ENCODE measurements at regions not wholly inside any gene's neighbourhood (a gene's known extent, or its start where the extent isn't known, plus 50 kb on each side); places are given as distances from the start of the nearest gene placed in this dataset.

DNA sequence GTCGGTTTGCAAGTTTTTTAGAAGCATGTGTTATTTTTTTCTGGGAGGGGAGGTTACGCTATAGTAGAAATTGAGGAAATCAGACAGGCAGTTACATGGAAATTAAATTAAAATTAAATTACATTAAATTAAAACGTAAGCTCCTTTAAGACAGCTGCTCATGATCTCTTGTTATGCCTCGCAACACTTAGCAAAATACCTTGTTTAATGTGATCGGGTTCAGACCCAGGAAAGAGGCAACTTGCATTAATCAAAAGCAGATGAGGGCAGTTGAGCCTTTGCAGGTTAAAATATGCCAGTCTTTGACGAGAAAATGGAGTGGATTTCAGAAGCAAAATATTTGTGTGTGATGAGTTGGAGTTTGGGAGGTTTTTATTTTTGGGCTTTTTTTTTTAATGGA is 651.8 kb downstream of the INHBA start:
- Histone ChIP-seq H3K9me3 (no peaks in the 10 kb centered on the region), H3K27ac (no peak overlapping the region), H3K4me3 (no peak overlapping the region), H3K4me1 (no peaks in the 10 kb centered on the region), H3K27me3 (replicated peaks in 1 of 7) (no peaks in the 10 kb centered on the region), H3K36me3 (no peaks in the 10 kb centered on the region)
- DNase-seq, result no peak
- intact Hi-C loops (cut with DNase I; ENCODE audit: low total_unique reads), result no loop called here
- WGBS, 5 donors, result 83 to 91% (median 88%) methylated on average over 6 of the region's 6 CpGs
- TF ChIP-seq, protein P1, sequence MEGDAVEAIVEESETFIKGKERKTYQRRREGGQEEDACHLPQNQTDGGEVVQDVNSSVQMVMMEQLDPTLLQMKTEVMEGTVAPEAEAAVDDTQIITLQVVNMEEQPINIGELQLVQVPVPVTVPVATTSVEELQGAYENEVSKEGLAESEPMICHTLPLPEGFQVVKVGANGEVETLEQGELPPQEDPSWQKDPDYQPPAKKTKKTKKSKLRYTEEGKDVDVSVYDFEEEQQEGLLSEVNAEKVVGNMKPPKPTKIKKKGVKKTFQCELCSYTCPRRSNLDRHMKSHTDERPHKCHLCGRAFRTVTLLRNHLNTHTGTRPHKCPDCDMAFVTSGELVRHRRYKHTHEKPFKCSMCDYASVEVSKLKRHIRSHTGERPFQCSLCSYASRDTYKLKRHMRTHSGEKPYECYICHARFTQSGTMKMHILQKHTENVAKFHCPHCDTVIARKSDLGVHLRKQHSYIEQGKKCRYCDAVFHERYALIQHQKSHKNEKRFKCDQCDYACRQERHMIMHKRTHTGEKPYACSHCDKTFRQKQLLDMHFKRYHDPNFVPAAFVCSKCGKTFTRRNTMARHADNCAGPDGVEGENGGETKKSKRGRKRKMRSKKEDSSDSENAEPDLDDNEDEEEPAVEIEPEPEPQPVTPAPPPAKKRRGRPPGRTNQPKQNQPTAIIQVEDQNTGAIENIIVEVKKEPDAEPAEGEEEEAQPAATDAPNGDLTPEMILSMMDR (IDR thresholded peaks at IDR 0.05 in 8 of 11, conservative IDR thresholded peaks at IDR 0.05 in 3 of 11), result no peak
- no peak for TF ChIP-seq POLR2AphosphoS5 (IDR thresholded peaks at IDR 0.05)
- no peak for TF ChIP-seq POLR2A (IDR thresholded peaks at IDR 0.05)

DNA sequence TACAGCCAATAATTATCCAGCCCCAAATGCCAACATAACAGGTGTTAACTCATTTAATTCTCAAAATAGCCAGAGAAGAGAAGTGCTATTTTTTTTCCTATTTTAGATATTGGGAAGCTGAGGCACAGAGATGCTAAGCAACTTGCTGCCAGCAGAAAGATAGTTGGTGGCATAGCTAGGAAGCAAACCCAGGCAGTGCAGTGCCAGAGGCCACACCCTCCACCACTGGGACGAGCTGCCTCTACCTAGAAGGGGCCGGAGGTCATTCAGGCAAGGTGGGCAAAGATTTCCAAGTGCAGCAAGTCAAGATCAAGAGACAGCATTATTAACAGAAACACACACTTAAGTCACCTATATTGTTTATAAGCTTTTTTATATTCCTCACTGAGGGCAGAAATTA is 654.1 kb downstream of the INHBA start:
- Histone ChIP-seq H3K36me3 (no peaks in the 10 kb centered on the region), H3K27me3 (replicated peaks in 1 of 7) (no peaks in the 10 kb centered on the region), H3K27ac (no peak overlapping the region), H3K4me1 (no peaks in the 10 kb centered on the region), H3K9me3 (peaks cover 0 to 3% (median 0%) of the 10 kb centered on the region in 8 donors), H3K4me3 (no peak overlapping the region)
- 64 to 85% (median 76%) methylated on average over 2 of the region's 2 CpGs for WGBS, 5 donors
- TF ChIP-seq POLR2A (IDR thresholded peaks at IDR 0.05) (no peak), POLR2AphosphoS5 (IDR thresholded peaks at IDR 0.05) (no peak)
- TF ChIP-seq, protein P1 (IDR thresholded peaks at IDR 0.05 in 8 of 11, conservative IDR thresholded peaks at IDR 0.05 in 3 of 11), result no peak
- intact Hi-C loops (cut with DNase I; ENCODE audit: low total_unique reads), result no loop called here
- DNase-seq, result no peak

DNA sequence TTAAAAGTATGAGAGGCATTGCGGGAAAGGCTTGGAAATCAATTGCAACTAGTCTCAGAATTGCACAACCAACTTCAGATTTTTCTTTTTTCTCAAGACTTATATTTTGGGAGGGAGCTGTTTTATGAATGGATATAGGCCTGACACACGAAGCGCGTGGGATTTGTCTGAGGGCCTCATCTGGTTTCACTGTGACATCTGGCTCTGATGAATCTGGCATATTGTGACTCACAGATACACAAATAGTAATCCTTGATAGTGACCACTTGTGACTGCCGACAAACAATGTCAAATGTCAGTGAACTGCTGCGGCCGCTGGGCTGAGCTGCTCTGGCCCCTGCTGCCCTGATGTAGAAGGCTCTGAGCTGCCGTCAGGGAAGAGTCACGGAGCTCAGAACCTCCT is 655.1 kb downstream of the INHBA start:
- no peak overlapping the region for H3K27ac ChIP-seq
- H3K9me3 ChIP-seq, result peaks cover 0 to 13% (median 0%) of the 10 kb centered on the region in 8 donors
- no peak overlapping the region for H3K4me3 ChIP-seq
- no peaks in the 10 kb centered on the region for H3K27me3 ChIP-seq (replicated peaks in 1 of 7)
- DNase-seq, result no peak
- TF ChIP-seq POLR2AphosphoS5 (IDR thresholded peaks at IDR 0.05) (peak in 1 of 3 donors; percentile 9), POLR2A (IDR thresholded peaks at IDR 0.05) (no peak)
- TF ChIP-seq, protein P1 (IDR thresholded peaks at IDR 0.05 in 8 of 11, conservative IDR thresholded peaks at IDR 0.05 in 3 of 11), result no peak
- H3K36me3 ChIP-seq, result no peaks in the 10 kb centered on the region
- intact Hi-C loops (cut with DNase I; ENCODE audit: low total_unique reads), result no loop called here
- H3K4me1 ChIP-seq, result no peaks in the 10 kb centered on the region
- 68 to 84% (median 78%) methylated on average over 9 of the region's 9 CpGs for WGBS, 5 donors

DNA sequence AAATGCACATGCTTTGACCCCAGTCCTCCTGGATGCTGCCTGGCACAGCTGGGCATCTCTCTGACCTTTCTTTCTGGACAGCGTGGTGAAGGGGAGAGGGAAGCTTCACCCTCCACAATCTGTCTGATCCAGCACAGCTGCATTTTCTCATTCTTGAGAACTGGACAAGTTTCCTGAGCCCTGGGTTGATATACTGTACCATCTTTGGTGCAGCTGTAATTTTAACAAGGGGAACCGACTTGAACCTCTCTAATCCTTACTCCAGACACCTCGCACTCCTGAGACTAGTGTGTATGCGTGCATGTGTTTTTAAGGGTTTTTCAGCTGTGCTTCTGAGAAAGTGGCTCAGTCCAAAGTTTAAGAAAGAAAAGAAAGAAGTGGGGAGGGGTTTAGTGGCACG is 655.7 kb downstream of the INHBA start:
- no peaks in the 10 kb centered on the region for H3K36me3 ChIP-seq
- 68 to 78% (median 75%) methylated on average over 5 of the region's 5 CpGs for WGBS, 5 donors
- H3K9me3 ChIP-seq, result peaks cover 0 to 13% (median 0%) of the 10 kb centered on the region in 8 donors
- no peak overlapping the region for H3K4me3 ChIP-seq
- no peak for DNase-seq
- TF ChIP-seq, protein P1 (IDR thresholded peaks at IDR 0.05 in 8 of 11, conservative IDR thresholded peaks at IDR 0.05 in 3 of 11), result no peak
- TF ChIP-seq POLR2A (IDR thresholded peaks at IDR 0.05) (no peak), POLR2AphosphoS5 (IDR thresholded peaks at IDR 0.05) (no peak)
- H3K4me1 ChIP-seq, result no peaks in the 10 kb centered on the region
- H3K27me3 ChIP-seq (replicated peaks in 1 of 7), result no peaks in the 10 kb centered on the region
- intact Hi-C loops (cut with DNase I; ENCODE audit: low total_unique reads), result no loop called here
- H3K27ac ChIP-seq, result no peak overlapping the region
